HG03103 (cell line): ENCODE measurements at regions not wholly inside any gene's neighbourhood (a gene's known extent, or its start where the extent isn't known, plus 50 kb on each side); places are given as distances from the start of the nearest gene placed in this dataset.

ENCODE experiments used
- ATAC-seq: cut with Tn5 transposase; IDR thresholded peaks from one replicate; pipeline ENCODE4 v1.9.1; 2021; ENCODE audit warnings: low read depth; ENCODE audit not compliant: unreplicated experiment

- ATAC-seq: no peak
Observed at GRCh38 chr2:146207901-146208300, 1636.9 kb upstream of the ACVR2A start.

GRCh38 chr2:146207417-146207816 lies 1637.4 kb upstream of the ACVR2A start:
- no peak for ATAC-seq

- ATAC-seq: no peak
Observed at GRCh38 chr2:146203064-146203624, 1641.7 kb upstream of the ACVR2A start.

DNA sequence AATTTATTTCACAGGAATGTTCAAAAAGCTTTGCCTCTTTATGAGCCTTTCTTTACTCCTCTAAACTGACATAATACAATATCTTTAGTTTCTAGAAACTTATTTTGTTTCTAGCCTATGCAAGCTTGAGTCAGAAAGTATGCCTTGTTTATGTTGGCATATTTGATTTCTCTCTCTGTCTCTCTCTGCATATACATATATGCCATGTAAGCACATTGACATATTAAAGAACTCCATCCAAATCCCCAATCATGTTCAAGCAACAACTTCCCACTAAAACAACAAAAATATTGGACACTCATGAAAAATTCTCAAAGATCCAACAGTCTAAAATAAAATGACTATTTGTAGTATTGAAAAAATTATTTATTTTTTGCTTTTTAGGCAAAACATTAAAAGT lies 1651.2 kb upstream of the ACVR2A start:
- ATAC-seq: no peak

DNA sequence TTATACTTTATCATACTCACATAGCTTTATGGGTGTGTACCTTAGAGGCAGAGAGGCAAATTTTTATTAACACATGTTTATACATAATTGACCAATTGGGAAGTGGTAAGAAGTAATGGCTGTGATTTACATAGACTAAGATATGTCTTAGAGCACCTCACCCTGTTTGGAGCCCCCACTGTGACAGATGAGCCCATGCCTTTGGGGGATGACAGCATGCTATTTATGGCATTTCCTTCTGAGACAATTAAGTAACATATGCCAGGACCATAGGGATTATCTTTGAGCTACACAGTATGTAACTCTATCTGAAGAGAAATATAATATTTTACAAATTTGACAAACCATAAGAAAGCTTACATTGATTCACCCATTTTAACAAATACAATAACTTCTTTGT lies 1655.3 kb upstream of the ACVR2A start:
- no peak for ATAC-seq

- no peak for ATAC-seq
Observed at GRCh38 chr2:146173934-146174333, 1654.0 kb upstream of the ZEB2 start.

DNA sequence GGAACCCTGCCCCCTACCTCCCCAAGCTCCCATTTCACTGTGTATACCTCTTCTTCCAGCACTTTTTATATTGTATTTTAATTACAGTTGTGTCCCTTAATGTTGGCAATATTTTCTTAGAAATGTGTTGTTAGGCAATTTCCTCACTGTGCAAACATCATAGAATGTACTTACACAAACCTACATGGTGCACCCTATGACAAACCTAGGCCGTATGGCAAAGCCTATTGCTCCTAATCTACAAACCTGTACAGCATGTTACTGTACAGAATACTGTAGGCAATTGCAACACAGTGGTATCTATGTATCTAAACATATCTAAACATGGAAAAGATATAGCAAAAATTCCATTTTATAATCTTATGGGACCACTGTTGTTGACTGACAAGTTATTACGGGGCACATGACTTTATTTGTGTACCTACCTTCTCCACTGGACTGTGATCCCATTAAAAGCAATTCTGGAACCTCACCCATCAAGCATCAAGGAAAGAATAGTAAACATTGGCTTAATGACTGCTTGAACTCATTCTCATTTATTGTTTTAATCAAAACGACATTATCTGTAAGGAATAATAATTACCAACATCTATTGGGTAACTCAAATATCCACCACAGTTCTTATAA lies 1641.5 kb upstream of the ZEB2 start:
- no peak for ATAC-seq

GRCh38 chr2:146158072-146158674 lies 1638.3 kb upstream of the ZEB2 start:
- no peak for ATAC-seq

DNA sequence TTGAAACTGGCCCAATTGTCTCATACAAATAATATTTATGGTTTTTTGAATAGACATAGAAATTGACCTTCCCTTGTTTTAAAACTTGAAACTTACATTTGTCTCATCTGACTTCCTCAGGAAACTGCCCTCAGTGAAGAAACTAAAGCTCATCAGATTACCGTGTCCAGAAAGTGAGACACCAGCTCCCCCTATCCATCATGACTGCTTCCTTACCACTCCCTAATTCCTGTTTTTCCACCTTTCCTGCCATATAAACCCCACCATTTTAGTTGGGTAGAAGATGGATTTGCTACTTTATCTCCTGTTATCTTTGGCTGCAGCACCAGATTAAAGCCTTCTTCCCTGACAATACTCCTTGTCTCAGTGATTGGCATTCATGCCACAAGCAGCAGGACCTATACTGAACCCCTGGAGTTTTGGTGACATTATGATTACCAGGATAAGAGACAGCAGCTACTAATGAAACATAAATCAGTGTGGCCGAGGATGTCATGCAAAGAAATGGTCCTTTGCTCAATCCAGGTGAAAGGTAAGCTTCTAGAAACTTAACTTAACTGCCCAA lies 1627.6 kb upstream of the ZEB2 start:
- ATAC-seq: no peak

DNA sequence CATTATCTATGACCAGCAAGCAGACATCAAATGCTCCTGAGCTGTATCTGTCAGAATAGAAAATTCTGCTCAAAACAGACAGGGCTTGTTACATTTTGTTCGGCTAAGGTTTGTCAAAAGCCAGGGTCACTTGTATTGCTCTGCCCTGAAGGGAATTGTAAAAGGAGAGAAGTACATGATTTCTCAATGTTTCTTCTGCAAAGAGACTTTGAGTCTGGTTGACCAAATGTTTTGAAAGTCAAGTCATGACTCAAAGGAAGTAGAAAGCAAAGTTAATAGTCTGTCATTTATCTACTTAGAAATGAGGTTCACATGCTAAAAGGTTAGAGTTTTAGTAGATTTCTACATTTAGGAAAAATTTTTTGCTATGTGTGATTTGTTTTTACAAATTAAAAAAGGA lies 1624.1 kb upstream of the ZEB2 start:
- no peak for ATAC-seq

- no peak for ATAC-seq
Observed at GRCh38 chr2:146138820-146139219, 1618.9 kb upstream of the ZEB2 start.

GRCh38 chr2:146135245-146135644 lies 1615.3 kb upstream of the ZEB2 start:
- no peak for ATAC-seq

DNA sequence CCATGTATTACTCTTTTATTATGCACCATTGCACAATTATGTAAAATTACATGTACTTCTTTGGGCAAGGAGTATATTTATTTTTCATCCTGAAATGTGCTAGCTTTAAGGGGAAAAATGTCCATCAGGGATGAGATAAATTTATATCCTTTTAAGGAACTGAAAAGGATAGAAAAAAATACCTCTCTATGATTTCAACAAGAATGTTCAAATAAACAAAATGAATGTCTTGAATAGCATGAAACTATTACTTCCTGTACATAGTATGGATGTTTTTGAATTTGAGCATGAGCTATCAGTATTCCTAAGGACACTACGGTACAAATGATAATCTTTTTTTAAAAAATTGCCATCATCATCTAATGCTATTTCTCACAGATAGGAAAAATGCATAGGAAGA lies 1611.9 kb upstream of the ZEB2 start:
- no peak for ATAC-seq

- no peak for ATAC-seq
Observed at GRCh38 chr2:146131048-146131447, 1611.1 kb upstream of the ZEB2 start.

DNA sequence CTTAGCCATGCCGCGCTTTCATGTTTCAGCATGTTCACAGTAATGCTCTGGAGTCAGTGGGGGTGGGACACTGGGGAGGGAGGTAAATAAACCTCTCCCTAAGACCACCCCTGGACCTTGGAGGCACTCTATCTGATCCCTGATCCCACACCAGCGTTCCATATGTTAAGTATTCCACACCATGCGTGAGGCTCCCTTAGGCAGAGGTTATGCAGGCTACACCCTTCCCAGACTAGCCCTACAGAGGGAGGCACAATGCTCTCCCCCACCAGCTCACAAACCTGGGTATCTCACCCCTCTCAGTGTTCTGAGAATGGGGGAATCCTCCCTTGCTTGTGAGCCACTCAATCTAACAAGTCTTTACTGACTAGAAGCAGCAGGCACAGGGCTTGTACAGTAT lies 1610.4 kb upstream of the ZEB2 start:
- no peak for ATAC-seq

DNA sequence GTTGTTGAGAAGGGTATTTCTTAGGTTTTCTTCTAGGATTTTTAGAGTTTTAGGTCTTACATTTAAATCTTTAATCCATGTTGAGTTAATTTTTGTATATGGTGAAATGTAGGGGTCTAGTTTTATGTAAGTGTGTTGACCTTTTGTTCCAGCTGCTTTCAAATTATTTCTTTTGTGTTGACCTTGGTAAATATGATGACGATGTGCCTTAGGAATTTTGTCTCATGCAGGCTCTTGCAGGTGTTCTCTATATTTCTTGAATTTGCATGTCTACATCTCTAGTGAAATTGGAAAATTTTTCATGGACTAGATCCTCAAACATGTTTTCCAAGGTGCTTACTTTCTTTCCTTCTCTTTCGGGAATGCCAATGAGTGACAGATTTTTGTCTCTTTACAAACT lies 1609.3 kb upstream of the ZEB2 start:
- no peak for ATAC-seq

DNA sequence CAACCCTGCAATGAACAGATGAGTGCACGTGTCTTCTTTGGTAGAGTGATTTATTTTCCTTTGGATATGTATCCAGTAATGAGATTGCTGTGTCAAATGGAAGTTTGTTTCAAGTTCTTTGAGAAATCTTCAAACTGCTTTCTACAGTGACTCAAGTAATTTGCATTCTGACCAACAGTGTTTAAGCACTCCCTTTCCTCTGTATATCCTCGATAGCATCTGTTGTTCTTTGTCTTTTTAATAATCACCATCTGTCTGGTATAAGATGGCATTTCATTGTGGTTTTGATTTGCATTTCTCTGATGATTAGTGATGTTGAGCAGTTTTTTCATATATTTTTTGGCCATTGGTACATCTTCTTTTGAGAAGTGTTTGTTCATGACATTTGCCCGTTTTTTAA lies 1608.3 kb upstream of the ZEB2 start:
- ATAC-seq: no peak

GRCh38 chr2:146125551-146125950 lies 1605.6 kb upstream of the ZEB2 start:
- ATAC-seq: no peak

DNA sequence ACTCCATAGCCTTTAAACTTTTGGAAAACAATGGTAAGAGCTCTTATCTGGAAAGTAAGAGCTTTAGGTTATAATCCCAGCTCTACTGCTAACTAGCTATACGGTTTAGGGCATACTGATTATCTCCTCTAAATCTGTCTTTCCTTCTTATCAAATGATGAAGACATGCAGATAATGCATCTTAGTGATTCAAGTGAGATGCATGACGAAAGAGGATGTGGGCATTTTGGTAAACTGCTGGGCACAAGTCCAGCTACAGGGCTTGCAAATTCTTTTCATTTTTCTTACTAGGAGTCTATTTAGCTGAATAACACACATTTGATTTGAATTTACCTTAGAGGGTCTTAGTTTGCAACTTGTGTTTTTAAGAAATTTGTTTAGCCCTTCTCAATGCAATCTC lies 1604.8 kb upstream of the ZEB2 start:
- no peak for ATAC-seq

- ATAC-seq: no peak
Observed at GRCh38 chr2:146123714-146124113, 1603.8 kb upstream of the ZEB2 start.

DNA sequence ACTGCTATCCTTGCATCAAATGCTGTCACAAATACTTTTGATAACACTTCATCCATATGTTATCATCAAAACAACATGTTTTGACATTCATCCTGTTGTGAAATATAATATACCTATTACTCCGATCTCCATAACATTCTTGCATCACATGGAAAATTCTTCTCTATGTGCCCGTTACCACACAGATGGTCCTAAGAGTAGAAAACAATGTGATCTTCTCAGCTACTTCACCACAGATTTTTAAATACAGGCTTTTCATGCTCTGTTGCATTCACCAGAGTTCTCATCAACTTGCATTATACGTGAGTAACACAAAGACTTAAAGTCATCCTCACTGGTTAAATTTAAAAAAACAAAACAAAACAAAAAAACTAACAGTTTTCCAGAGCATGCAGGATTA lies 1603.3 kb upstream of the ZEB2 start:
- no peak for ATAC-seq

GRCh38 chr2:146119586-146119985 lies 1599.7 kb upstream of the ZEB2 start:
- no peak for ATAC-seq
